ENCODE measurements at regions not wholly inside any gene's neighbourhood (a gene's known extent, or its start where the extent isn't known, plus 50 kb on each side); places are given as distances from the start of the nearest gene placed in this dataset.

GRCh38 chr2:195388028-195388427 lies 269.0 kb upstream of the SLC39A10 start:
- Histone ChIP-seq H3K36me3 (ENCODE audit: insufficient read depth, low read length) (no peaks in the 10 kb centered on the region), H3K4me2 (ENCODE audit: low read length) (no peak overlapping the region), H3K9me2 (ENCODE audit: insufficient read depth, low read length) (no peaks in the 10 kb centered on the region), H3K9me3 (ENCODE audit: low read length) (no peaks in the 10 kb centered on the region), H3K79me2 (ENCODE audit: insufficient read depth, low read depth, low read length) (no peaks in the 10 kb centered on the region), H3K27ac (ENCODE audit: low read depth, low read length, poor library complexity, severe bottlenecking) (no peak overlapping the region), H3K4me3 (ENCODE audit: low read depth, low read length, poor library complexity, severe bottlenecking) (no peak overlapping the region), H3K4me1 (ENCODE audit: insufficient read depth, low read length, poor library complexity, severe bottlenecking) (peaks cover 12% of the 10 kb centered on the region), H2AFZ (ENCODE audit: low read length) (no peak overlapping the region; the same call in 1 of the 2 replicates), H4K20me1 (ENCODE audit: insufficient read depth, low read length) (no peaks in the 10 kb centered on the region)
- ChIA-PET CTCF (ENCODE audit: unreplicated experiment) (no interaction called here), POLR2A (interaction anchor here (0.6 kb wide), 1 partner anchor 385 kb away, joined by 3 read pairs; no protein-coding TSS in a partner anchor)
- intact Hi-C loops (cut with micrococcal nuclease; ENCODE audit: unreplicated experiment): no loop called here
- BruUV-seq (replicated peaks): no TSS peak
- TF ChIP-seq, protein P1, sequence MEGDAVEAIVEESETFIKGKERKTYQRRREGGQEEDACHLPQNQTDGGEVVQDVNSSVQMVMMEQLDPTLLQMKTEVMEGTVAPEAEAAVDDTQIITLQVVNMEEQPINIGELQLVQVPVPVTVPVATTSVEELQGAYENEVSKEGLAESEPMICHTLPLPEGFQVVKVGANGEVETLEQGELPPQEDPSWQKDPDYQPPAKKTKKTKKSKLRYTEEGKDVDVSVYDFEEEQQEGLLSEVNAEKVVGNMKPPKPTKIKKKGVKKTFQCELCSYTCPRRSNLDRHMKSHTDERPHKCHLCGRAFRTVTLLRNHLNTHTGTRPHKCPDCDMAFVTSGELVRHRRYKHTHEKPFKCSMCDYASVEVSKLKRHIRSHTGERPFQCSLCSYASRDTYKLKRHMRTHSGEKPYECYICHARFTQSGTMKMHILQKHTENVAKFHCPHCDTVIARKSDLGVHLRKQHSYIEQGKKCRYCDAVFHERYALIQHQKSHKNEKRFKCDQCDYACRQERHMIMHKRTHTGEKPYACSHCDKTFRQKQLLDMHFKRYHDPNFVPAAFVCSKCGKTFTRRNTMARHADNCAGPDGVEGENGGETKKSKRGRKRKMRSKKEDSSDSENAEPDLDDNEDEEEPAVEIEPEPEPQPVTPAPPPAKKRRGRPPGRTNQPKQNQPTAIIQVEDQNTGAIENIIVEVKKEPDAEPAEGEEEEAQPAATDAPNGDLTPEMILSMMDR (conservative IDR thresholded peaks at IDR 0.05; ENCODE audit: low read length): no peak
- no peak for TF ChIP-seq EZH2phosphoT487 (IDR thresholded peaks at IDR 0.05; ENCODE audit: borderline replicate concordance, low read depth, low read length)
- no peak for DNase-seq (ENCODE audit: low spot score)

GRCh38 chr2:195382186-195382585 lies 274.8 kb upstream of the SLC39A10 start:
- CTCF ChIA-PET (ENCODE audit: unreplicated experiment): no interaction called here
- no TSS peak for BruUV-seq (replicated peaks)
- TF ChIP-seq, protein P1 (conservative IDR thresholded peaks at IDR 0.05; ENCODE audit: low read length): no peak
- no peak for TF ChIP-seq EZH2phosphoT487 (IDR thresholded peaks at IDR 0.05; ENCODE audit: borderline replicate concordance, low read depth, low read length)
- POLR2A ChIA-PET: no interaction called here
- H2AFZ ChIP-seq (ENCODE audit: low read length): peak overlapping the region; percentile 94
- H3K9me3 ChIP-seq (ENCODE audit: low read length): no peaks in the 10 kb centered on the region
- H3K4me1 ChIP-seq (ENCODE audit: insufficient read depth, low read length, poor library complexity, severe bottlenecking): peaks cover 11% of the 10 kb centered on the region
- H4K20me1 ChIP-seq (ENCODE audit: insufficient read depth, low read length): no peaks in the 10 kb centered on the region
- no peak overlapping the region for H3K4me2 ChIP-seq (ENCODE audit: low read length)
- no peaks in the 10 kb centered on the region for H3K9me2 ChIP-seq (ENCODE audit: insufficient read depth, low read length)
- no peak overlapping the region for H3K27ac ChIP-seq (ENCODE audit: low read depth, low read length, poor library complexity, severe bottlenecking)
- intact Hi-C loops (cut with micrococcal nuclease; ENCODE audit: unreplicated experiment): no loop called here
- peak; percentile 30 for DNase-seq (ENCODE audit: low spot score)
- no peak overlapping the region for H3K4me3 ChIP-seq (ENCODE audit: low read depth, low read length, poor library complexity, severe bottlenecking)
- H3K79me2 ChIP-seq (ENCODE audit: insufficient read depth, low read depth, low read length): no peaks in the 10 kb centered on the region
- H3K36me3 ChIP-seq (ENCODE audit: insufficient read depth, low read length): no peaks in the 10 kb centered on the region

DNA sequence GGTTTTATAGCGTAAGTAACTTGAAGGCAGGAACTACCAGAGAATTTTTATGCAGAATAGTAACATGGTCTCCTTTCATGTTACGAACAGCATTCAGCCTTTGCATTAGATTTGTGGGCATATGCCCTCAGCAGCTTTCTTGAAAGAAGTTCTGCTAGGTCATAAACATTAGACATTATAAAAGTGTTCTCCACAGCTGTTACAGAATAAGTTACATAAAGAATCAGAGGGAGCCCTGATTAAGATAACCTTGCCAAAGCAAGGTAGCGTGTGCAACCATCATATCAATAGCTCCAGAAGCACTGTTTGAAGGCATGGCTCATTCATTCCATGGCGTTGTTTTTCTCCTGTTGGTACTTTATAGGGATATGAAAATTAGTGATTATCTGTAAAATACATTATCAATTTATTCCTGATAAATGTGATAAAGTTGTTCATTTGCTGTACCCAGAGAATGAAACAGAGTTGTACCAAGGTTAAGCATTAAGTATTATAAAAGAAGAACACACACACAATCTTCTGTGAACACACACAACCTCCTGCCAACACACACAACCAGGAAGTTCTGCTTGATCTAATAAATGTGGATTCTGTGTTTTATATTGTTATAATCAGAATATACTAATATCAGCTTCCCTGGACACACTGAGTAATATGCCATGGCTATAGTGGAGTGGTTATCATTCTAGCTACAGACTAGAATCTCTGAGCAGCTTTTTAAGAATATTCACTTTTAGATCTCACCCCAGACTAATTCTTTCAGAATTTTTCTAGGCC lies 286.7 kb upstream of the SLC39A10 start:
- no TSS peak for BruUV-seq (replicated peaks)
- CTCF ChIA-PET (ENCODE audit: unreplicated experiment): no interaction called here
- Histone ChIP-seq H4K20me1 (ENCODE audit: insufficient read depth, low read length) (no peaks in the 10 kb centered on the region), H3K4me2 (ENCODE audit: low read length) (no peak overlapping the region), H3K9me3 (ENCODE audit: low read length) (peaks cover 6% of the 10 kb centered on the region; the same call in 1 of the 2 replicates), H3K79me2 (ENCODE audit: insufficient read depth, low read depth, low read length) (no peaks in the 10 kb centered on the region), H2AFZ (ENCODE audit: low read length) (no peak overlapping the region), H3K36me3 (ENCODE audit: insufficient read depth, low read length) (no peaks in the 10 kb centered on the region), H3K9me2 (ENCODE audit: insufficient read depth, low read length) (no peaks in the 10 kb centered on the region), H3K4me3 (ENCODE audit: low read depth, low read length, poor library complexity, severe bottlenecking) (no peak overlapping the region), H3K27ac (ENCODE audit: low read depth, low read length, poor library complexity, severe bottlenecking) (no peak overlapping the region), H3K4me1 (ENCODE audit: insufficient read depth, low read length, poor library complexity, severe bottlenecking) (no peaks in the 10 kb centered on the region)
- POLR2A ChIA-PET: interaction anchor here (0.6 to 1.1 kb wide), 3 partner anchors 40 to 957 kb away, joined by 3 read pairs; no protein-coding TSS in a partner anchor
- no peak for DNase-seq (ENCODE audit: low spot score)
- intact Hi-C loops (cut with micrococcal nuclease; ENCODE audit: unreplicated experiment): no loop called here
- TF ChIP-seq EZH2phosphoT487 (IDR thresholded peaks at IDR 0.05; ENCODE audit: borderline replicate concordance, low read depth, low read length): no peak
- TF ChIP-seq, protein P1 (conservative IDR thresholded peaks at IDR 0.05; ENCODE audit: low read length): no peak
